Astrocyte of the cerebellum (primary cell): ENCODE measurements at regions not wholly inside any gene's neighbourhood (a gene's known extent, or its start where the extent isn't known, plus 50 kb on each side); places are given as distances from the start of the nearest gene placed in this dataset.
A peak's percentile ranks its signal among the peaks of the same experiment; 100 is the strongest.

Experiments used
- DNase-seq: peaks from one replicate; pipeline ENCODE4 v3.0.0-alpha.2; 2011; ENCODE audit warnings: low read depth
- H3K4me3 ChIP-seq: 2 replicates; pipeline ENCODE4 v1.5.1; 2011; ENCODE audit warnings: mild to moderate bottlenecking, low read depth, low read length, moderate library complexity
- CTCF ChIP-seq: IDR thresholded peaks from 2 replicates; pipeline ENCODE4 v1.5.1; 2012; ENCODE audit warnings: low read length, low read depth, moderate library complexity, mild to moderate bottlenecking; ENCODE audit errors: missing control alignments
- in situ Hi-C: cut with HindIII; loops from 2 replicates; pipeline ENCODE4 v1.10.0; 2017; ENCODE audit warnings: low sequenced_read_pairs

- DNase-seq, result no peak
- H3K4me3 ChIP-seq, result no peak overlapping the region
- in situ Hi-C loops, result no loop called here
- no peak for TF ChIP-seq CTCF
These were observed 381.2 kb upstream of the NETO1 start for GRCh38 chr18:73249030-73249429.

GRCh38 chr18:73246763-73247162 is 379.0 kb upstream of the NETO1 start:
- no peak for DNase-seq
- in situ Hi-C loops, result no loop called here
- TF ChIP-seq CTCF, result no peak
- H3K4me3 ChIP-seq, result no peak overlapping the region

- in situ Hi-C loops, result no loop called here
- TF ChIP-seq CTCF, result no peak
- no peak for DNase-seq
- no peak overlapping the region for H3K4me3 ChIP-seq
These were observed 377.6 kb upstream of the NETO1 start for GRCh38 chr18:73245345-73245744.

GRCh38 chr18:73244401-73244800 is 376.6 kb upstream of the NETO1 start:
- DNase-seq, result peak; percentile 34
- in situ Hi-C loops, result no loop called here
- no peak overlapping the region for H3K4me3 ChIP-seq
- TF ChIP-seq CTCF, result no peak

GRCh38 chr18:73240899-73241298 is 373.1 kb upstream of the NETO1 start:
- no peak for DNase-seq
- in situ Hi-C loops, result no loop called here
- TF ChIP-seq CTCF, result no peak

GRCh38 chr18:73235921-73236320 is 368.1 kb upstream of the NETO1 start:
- in situ Hi-C loops, result no loop called here
- TF ChIP-seq CTCF, result no peak
- no peak overlapping the region for H3K4me3 ChIP-seq
- DNase-seq, result no peak

More at GRCh38 chr18:73240899-73241298, 373.1 kb upstream of the NETO1 start:
- no peak overlapping the region for H3K4me3 ChIP-seq

GRCh38 chr18:73235491-73235890 is 367.7 kb upstream of the NETO1 start:
- peak; percentile 66 for DNase-seq
- TF ChIP-seq CTCF, result no peak
- in situ Hi-C loops, result no loop called here
- no peak overlapping the region for H3K4me3 ChIP-seq
